ENCODE measurements at regions not wholly inside any gene's neighbourhood (a gene's known extent, or its start where the extent isn't known, plus 50 kb on each side); places are given as distances from the start of the nearest gene placed in this dataset.
"Not testable (repeated sequence)": the region's sequence is repeated elsewhere in the genome, so short reads cannot be mapped to it uniquely, and the experiment has no call there.

DNA sequence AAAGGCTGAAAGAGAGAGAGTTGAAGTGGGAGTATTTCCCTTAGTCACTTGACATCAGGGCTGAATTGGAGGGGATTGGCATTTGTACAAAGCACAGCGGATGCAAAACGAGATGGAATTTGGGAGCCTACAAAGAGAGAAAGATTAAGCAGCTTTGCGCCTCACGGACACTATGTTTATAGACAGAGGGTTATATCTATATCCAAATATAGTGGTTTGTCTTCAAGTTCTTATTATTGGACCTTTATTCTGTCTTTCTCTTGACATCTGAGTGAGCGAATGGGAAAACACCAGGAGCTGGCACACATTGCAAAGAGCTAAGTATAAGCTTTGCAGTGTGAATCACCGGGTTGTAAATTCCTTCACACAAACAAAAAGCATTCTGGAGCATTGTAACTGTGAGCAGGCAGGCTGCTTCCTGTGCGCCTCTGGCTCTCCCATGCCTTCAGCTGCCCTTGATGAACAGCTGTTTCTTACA is 500.2 kb downstream of the STIM2 start:
- no peak for DNase-seq (ENCODE audit: low spot score)

DNA sequence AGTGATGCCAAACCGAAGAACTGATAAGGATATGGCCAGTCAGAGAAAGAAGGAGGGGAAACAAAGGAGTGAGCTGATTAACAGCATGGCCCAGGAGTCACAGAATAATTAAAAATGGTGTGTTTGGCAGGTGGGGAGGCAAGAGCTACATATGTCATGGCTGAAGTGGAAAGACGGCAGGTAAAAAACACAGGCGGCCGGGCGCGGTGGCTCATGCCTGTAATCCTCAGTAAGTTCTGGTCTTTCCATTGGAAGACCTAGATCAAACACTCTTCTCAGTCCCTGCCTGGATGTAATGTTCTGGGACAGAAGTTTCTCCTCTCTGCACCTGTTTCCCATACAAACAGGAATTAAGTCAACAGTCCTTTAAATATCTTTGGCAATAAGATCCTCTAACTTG is 503.9 kb downstream of the STIM2 start:
- no peak for DNase-seq (ENCODE audit: low spot score)

DNA sequence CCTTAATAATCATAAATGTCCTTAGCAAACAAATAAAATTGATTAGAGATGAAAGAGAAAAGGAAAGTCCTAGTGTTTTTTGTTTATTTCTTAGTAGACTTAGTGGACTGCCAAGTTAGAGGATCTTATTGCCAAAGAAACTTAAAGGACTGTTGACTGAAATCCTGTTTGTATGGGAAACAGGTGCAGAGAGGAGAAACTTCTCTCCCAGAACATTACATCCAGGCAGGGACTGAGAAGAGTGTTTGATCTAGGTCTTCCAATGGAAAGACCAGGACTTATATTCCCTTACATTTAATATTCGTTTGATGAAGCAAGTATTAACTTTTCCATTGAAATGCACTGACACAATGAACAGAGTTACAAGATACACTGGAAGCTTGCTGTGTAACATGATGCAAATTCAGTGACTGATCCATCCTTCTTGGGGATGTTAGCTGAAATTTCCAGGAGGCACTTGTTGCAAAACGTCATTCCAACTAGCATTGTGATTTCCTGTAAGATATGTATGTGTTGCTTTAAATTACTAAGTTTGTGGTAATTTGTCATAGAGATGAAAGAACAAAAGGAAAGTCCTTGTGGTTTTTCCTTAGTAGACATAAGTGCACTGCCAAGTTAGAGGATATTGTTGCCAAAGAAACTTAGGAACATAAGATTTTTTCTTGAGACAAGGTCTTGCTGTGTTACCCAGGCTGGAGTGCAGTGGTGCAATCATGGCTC is 505.6 kb downstream of the STIM2 start:
- no peak for DNase-seq (ENCODE audit: low spot score)

DNA sequence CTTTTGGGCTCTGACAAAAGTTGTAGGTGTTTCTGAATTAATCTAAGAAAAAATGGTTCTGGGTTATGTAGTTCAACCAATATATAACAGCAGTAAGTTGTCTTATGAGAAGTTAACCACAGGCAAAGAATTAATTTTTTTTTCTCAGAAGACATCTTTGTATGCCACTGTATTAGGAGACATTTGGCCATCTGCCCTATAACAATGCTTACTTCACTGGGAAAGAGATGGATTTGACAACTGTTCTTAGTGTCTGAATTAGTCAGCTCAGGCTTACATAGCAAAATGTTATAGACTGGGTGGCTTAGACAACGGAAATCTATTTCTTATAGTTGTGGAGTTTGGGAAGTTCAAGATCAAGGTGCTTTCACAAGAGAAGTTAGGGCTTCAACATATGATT is 508.1 kb downstream of the STIM2 start:
- DNase-seq (ENCODE audit: low spot score): no peak

DNA sequence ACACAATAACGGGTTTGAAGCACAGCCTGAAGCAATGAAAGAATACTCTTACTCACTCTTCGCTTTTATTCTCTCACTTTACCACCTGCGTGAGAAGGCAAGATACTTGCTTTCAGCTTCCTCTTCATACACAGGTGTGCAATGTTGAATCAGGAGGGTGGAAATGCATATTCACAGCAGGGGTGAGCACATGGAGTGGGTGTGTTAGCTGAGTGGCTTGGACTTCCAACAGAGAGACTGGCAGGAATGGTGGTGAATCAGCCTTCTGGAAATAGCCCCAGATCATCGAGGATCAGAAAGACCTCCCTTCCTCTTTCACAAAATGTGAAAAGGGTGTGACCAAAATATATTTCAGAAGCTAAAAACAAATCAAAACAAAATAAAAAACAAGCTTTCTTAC is 521.2 kb downstream of the STIM2 start:
- no peak for DNase-seq (ENCODE audit: low spot score)

DNA sequence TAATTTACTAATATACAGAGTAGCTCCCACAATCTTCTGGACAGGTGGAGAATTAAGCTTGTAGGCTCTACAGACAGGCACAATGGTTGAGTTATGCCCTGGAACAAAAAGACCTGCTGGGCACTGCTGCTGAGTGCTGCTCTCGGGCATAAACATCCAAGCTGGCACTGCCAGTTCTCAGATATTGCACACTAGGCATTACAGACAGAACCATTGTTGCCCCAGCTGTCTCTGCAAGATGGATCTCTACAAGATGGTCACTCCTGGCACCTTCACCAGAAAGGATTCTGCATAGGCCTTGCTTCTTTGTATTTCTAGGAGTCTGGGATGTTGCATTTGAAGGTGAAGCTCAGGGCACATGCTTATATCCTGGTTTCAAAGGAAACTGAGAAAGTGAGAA is 527.1 kb downstream of the STIM2 start:
- DNase-seq (ENCODE audit: low spot score): no peak

DNA sequence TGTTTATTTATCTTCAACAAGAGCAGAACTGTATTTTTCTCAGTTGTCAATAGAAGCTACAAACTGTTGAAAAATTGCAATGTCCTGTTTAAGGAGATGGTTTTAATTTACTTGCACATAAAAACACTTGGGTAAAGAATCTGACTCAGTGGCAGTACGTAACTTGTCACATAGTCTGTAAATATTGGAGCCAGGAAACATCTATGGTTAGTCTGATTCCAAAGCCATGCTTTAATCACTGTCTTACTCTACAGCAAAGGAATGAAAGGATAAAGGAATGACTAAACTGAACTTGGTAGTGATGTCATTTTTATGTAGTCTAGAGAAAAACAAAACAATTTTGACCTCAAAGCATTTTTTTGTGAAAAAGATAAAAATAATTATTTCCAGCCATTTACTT is 537.2 kb downstream of the STIM2 start:
- no peak for DNase-seq (ENCODE audit: low spot score)

DNA sequence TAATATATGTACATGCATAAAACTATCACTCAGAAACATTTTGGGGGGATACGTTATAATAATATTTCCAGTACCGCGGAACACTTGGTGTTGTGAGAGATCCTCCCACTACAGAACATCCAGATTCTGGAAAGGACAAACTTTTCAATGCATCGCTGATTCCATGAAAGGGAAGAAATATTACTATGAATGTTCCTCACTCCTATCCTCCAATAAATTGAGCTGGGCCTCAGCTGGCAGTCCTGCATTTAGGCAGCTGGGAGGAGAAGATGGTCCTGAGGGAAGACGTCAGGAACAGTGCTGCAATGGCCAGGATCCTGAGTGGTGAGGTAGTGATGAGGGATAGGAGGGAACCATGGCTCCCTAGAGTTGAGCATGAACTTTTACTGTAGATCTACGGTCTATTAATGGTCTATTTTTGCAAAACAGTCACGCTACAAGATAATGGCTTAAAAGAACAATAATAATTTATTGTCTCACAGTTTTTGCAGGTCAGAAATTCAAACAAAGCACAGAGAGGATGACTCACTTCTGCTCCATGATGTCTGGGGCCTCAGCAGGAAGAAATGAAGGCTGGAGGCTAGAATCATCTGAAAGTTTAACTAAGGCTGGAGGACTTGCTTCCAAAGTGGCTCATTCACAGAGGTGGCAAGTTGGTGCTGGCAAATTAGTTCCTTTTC is 538.1 kb downstream of the STIM2 start:
- DNase-seq (ENCODE audit: low spot score): no peak

DNA sequence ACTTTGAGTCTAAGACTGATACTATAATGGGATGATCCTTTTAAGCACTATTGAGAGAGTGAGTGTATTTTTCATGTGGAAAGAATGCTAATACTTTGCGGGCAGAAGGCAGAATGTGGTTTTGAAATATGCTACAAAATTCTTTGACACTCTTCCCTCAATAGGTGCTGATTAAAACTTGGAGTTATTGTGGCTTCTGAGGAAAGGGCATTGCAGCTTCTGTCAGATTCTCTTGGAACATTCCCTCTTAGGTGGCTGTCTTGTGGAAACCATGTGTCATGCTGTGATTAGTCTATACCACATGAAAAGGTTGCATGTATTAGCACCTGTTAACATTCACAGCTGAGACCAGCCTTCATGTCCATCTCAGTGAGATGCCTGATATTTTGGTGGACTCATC is 547.0 kb downstream of the STIM2 start:
- no peak for DNase-seq (ENCODE audit: low spot score)

DNA sequence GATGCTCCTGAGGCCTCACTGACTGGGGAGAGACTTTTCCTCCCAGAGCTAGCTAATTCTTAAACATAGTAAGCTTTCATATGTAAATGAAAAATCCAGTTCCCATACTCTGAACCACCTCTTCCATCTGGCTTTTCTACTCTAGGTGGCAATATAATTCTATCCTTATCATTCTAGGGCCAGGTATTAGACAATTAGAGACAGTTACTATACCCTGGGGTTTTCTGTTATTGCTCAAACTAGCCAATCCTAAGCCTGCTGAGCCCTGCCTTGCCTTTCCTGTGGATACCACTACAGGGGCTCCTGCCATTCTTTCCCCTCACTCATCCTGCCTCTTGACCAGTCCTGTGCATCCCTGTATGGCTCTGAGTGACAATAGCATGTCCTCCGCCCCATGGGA is 552.0 kb downstream of the STIM2 start:
- DNase-seq (ENCODE audit: low spot score): no peak

DNA sequence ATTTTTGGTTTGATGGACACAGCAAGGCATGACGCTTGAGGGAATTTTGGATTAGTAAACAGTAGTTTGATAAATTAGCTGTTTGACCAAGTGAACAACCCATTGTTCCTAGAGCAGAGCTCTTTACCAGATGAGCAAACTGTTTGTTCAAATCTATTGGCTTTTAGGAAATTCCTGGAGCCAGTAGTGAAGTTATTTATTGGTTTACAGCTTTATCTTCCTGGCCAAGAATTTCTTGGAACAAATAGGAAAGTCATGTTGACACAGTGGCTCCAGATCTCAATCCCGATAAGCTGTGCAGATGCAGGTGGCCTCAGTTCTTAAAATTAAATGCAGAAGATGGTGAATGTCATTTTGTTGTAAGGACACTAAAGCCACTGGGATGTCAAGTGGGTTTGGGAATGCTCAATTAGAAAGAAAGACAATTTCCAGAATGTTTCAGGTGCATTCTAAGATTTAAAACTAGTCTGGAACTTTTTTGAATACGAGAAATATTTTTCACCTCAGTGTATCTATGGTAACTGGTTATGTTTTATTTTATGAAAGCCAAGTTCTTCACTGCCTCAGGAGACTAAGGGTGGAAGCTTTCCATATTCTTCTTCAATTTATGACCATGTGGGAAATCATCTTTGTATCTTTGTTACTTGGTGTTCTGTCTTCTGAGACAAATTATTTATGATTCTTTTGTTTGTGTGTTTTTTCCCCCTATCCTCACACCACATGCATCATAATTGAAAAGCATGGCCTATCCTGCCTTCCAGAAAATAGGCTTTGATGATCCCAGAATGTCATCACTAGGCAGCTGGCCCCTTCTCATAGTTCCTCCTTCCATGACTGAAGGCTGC is 554.5 kb downstream of the STIM2 start:
- no peak for DNase-seq (ENCODE audit: low spot score)

DNA sequence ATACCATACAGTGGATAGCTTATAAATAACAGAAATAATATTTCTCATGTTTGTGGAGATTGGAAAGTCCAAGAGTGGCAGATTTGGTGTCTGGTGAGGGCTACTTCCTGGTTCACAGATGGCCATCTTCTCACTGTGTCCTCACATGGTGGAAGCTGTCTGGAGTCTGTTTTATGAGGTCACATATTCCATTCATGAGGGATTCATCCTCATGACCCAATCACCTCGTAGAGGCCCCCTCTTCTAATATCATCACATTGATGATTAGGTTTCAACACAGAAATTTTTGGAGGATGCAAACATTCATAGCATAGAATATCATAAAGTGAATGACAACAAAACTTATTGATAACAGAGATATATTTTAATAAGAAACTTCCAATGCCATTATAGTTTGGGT is 568.0 kb downstream of the STIM2 start:
- no peak for DNase-seq (ENCODE audit: low spot score)

DNA sequence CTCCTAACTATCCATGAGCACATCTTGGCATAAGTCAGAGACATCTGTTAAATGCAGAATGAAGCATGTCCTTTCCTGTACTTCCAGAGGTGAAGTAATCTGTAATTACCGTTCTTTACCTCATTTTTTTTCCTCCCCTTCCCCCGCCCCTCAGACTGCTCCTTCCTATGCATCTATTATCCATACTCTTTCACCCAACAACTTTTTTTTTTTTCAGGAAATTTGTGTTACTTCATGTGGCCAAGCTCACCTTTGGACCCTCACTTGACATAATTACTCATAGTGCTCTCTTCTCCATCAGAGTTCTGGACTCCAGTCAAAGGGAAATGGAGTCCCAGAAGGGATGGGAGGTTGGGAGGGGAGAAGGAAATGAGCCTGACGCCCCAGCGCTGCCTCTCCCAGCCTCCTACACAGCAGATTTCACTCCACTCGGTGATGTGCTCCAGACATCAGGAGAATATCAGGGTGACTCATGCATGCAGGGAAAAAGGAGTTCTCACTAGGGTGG is 568.8 kb downstream of the STIM2 start:
- no peak for DNase-seq (ENCODE audit: low spot score)

DNA sequence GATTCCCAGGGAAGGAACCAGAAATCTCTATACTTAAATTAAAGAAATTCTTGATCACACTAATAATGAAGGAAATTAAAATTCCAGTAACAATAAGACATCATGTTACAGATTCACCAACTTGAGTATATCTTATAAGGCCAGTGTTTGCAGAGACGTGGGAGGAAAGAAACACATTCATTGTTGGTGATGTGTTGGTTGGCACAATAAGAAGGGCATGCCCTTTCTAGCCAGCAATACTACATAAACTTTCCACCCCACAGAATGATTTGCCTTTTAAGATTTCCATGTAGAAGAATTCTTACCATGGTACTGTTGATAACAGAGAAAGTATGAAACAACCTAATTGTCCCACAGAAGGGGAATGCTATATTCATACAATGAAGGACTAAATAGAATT is 581.5 kb downstream of the STIM2 start:
- DNase-seq (ENCODE audit: low spot score): no peak

DNA sequence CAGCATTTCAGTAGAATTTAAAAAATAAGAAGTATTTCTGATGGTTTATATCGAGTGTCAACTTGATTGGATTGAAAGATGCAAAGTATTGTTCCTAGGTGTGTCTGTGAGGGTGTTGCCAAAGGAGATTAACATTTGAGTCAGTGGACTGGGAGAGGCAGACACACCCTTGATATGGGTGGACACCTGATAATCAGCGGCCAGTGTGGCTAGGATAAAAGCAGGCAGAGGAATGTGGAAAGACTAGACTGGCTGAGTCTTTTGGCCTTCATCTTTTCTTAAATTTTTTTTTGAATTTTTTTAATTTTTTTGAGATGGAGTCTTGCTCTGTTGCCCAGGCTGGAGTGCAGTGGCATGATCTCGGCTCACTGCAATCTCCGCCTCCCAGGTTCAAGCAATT is 582.0 kb downstream of the STIM2 start:
- not testable (repeated sequence) for DNase-seq (ENCODE audit: low spot score)

DNA sequence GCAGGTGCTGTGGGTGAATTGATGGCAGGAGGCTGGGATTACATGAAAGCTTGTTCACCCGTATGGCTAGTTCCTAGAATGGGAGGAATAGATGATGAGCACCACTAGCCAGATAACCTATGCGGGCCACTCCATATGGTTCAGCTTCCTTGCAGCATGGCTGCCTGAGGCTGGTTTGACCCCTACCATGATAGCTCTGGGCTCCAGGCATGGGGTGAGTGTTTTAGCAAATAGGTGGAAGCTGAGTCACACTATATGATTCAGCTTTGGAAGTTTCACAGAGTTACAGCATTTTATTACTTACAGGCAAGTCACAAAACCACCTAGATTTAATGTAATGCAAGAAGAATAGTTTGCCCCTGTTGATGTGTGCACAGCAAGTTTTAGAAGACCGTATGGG is 603.2 kb downstream of the STIM2 start:
- no peak for DNase-seq (ENCODE audit: low spot score)

DNA sequence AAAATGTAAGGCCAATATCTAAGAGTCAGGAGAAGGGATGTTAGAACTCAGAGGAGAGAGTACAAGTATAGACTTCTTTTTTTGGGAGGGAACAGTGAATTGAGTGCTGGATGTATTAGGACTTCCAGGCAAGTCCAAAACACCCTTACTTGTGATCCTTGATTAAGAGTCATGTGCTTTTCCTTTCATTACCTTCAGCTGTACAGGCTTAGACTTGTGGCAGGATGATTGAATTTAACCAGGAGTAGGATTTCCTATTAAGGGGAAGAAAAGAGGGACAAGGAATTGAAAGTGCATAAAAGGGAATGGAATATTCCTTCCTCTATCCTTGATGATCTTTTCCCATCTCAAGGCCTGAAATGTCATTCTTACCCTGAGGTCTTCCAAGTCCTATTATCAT is 606.7 kb downstream of the STIM2 start:
- no peak for DNase-seq (ENCODE audit: low spot score)

DNA sequence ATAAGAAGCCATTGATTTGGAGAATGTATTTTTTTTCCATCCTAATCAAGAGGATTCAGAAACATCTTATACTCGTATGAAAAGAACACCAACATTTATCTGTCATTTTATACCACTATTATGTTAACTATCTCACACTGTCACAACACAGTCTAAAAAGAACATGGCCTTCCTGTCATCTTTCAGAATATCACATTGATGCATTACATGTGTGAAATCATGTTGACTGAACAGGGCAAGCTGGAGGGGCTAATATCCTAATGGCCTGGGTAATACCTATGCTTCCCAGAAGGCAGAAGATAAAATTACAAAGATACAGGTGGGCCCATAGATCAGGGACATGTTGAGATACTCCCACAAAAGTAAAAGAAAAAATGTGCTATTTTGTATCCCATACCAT is 611.7 kb downstream of the STIM2 start:
- DNase-seq (ENCODE audit: low spot score): no peak

DNA sequence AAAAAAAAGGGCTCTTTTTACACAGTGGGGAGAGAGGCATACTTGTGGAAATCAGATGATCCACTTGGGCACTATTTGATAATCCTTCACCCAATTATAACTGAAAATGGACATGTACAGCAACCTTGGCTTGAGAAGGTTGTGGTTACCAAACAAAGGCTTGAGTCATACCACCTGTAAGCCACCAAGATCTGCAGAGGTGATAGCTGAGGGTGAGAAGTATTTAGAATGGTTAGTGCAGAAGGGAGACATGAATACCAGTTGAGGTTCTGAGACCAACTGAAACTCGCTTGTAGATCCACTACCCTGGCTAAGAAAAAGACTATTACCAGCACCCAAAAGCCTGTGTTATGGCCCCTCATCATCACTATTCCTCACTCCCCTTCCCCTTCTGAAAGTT is 614.0 kb downstream of the STIM2 start:
- DNase-seq (ENCODE audit: low spot score): no peak

DNA sequence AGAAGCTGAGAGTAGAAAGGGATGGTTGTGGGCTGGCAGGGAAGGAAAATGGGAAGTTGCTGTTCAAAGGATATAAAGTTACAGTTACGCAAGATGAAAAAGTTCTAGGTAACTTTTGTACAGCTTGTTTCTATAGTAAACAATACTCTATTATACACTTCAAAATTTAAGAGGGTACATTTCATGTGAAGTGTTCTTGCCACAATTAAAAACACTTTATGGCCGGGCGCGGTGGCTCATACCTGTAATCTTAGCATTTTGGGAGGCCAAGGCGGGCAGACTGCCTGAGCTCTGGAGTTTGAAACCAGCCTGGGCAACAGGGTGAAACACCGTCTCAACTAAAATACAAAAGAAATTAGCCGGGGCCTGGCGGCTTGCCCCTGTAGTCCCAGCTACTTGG is 623.6 kb downstream of the STIM2 start:
- no peak for DNase-seq (ENCODE audit: low spot score)

DNA sequence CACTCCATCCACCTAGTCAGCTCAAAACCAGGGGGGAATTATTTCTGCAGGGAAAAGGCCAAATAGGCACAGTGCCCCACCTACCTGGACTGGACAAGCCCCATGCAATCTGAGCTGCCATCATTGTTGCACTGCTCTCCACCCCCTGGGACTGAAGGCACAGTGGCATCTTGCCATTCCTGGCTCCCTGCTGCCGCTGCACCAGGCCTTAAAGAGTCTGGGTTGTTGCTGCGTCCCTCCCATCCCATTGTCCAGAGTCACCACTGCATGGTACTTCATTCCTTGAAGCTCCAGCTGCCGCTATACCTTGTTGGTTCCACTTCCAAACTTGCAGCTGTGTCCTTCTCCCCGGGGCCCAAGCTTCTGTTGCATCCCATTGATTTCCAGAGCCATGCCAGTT is 629.7 kb downstream of the STIM2 start:
- DNase-seq (ENCODE audit: low spot score): no peak

DNA sequence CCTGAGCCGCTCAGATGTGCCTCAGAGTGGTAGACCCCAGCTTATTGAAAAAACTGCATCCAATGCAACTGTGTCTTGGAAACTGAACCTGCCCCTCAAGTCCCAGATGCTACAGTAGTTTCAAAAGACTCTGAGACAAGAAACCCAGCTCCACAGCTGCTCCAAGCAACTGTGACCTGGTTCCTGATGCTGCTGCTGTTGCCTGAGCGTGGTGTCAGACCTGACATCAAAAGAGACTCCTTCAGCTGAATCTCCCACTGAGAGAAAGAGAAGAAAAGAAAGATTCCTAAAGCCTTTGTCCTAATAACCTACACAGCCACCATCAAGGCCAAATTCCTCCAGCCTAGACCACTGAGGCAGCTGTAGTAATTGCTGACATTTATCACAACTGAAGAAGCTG is 630.1 kb downstream of the STIM2 start:
- DNase-seq (ENCODE audit: low spot score): no peak

DNA sequence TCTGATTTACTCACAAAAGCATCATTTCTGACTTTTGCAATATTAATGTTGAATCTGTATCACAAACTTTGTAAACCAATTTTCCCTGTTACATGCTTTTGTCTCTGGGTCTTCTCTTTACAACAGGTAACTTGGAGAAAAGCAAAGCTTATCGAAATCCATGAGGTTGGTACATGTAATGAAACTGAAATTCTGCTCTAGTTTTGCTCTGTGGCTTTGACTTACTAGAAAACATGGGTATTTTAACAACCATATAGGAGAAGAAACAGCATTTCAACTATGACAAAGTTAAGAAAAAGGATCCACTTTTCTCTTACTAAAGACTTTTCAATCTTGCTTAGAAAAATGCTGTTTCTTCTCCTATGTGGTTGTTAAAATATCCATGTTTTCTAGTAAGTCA is 645.8 kb downstream of the STIM2 start:
- no peak for DNase-seq (ENCODE audit: low spot score)
